OCI-LY7 (cell line): ENCODE measurements at regions not wholly inside any gene's neighbourhood (a gene's known extent, or its start where the extent isn't known, plus 50 kb on each side); places are given as distances from the start of the nearest gene placed in this dataset.

Experiments used
- CTCF ChIP-seq: fragments of 200-600 bp; sonication (generic); conservative IDR thresholded peaks from 2 replicates; pipeline ENCODE4 v1.5.1; 2014; ENCODE audit warnings: mild to moderate bottlenecking, antibody characterized with exemption, low read length, moderate library complexity, mixed read lengths
- EZH2phosphoT487 ChIP-seq: fragments of 200-600 bp; sonication (generic); IDR thresholded peaks from 2 replicates; pipeline ENCODE4 v1.6.1; 2018; ENCODE audit warnings: low read depth, borderline replicate concordance, mild to moderate bottlenecking, mixed run types, antibody characterized with exemption, low read length, moderate library complexity, mixed read lengths

GRCh38 chr2:65931056-65931455 lies 498.7 kb upstream of the SPRED2 start:
- TF ChIP-seq CTCF (no peak), EZH2phosphoT487 (no peak)
